GM23248 (cell line): ENCODE measurements at regions not wholly inside any gene's neighbourhood (a gene's known extent, or its start where the extent isn't known, plus 50 kb on each side); places are given as distances from the start of the nearest gene placed in this dataset.
"Not testable (repeated sequence)": the region's sequence is repeated elsewhere in the genome, so short reads cannot be mapped to it uniquely, and the experiment has no call there.

Source experiments
- EZH2 ChIP-seq: fragments of 200-600 bp; sonication (generic); IDR thresholded peaks from 2 replicates; pipeline ENCODE4 v1.6.1; 2018; ENCODE audit warnings: antibody characterized with exemption, mild to moderate bottlenecking; ENCODE audit not compliant: insufficient read depth, poor library complexity, severe bottlenecking
- EZH2phosphoT487 ChIP-seq: fragments of 200-600 bp; sonication (generic); IDR thresholded peaks from 2 replicates; pipeline ENCODE4 v1.6.1; 2018; ENCODE audit warnings: antibody characterized with exemption, moderate library complexity, mild to moderate bottlenecking, low read depth; ENCODE audit not compliant: insufficient read depth

- TF ChIP-seq EZH2phosphoT487, EZH2: not testable (repeated sequence)
Measured at GRCh38 chr15:92801056-92801773, 98.9 kb upstream of the CHD2 start.
